A549 (cell line): ENCODE measurements at regions not wholly inside any gene's neighbourhood (a gene's known extent, or its start where the extent isn't known, plus 50 kb on each side); places are given as distances from the start of the nearest gene placed in this dataset.

Source experiments
- ATAC-seq, 2 experiments: fragments of 200-7000 bp in 1 of 2; fragments of >200 bp in 1 of 2; cut with Nextera tagmentation in 1 of 2; cut with Tn5 transposase in 1 of 2; 3 replicates each; pipeline versions ENCODE4 v1.8.0 to v1.9.1; 2018 to 2020; ENCODE audit warnings: mild to moderate bottlenecking in 1 of 2, moderate library complexity in 1 of 2
- CTCF ChIA-PET: fragments of 300-600 bp; sonication (Branson Sonifier 250); formaldehyde crosslinking; extraction: SDS; loops from one replicate; lab custom pipeline; 2021; ENCODE audit warnings: antibody characterized with exemption, inconsistent platforms; lab: Yijun Ruan, JAX
- POLR2A ChIA-PET: fragments of 350-600 bp; formaldehyde crosslinking; extraction: SDS; loops from one replicate; lab custom pipeline; 2021; ENCODE audit warnings: antibody characterized with exemption, inconsistent platforms; lab: Yijun Ruan, JAX
- DNase-seq, 2 experiments: peaks; one replicate each; pipeline versions ENCODE4 v3.0.0 to v3.0.0-alpha.2; 2011 to 2016; ENCODE audit warnings: low read depth in 1 of 2, low spot score in 1 of 2
- FAIRE-seq: peaks from 2 replicates; lab custom pipeline; 2011; peaks lifted over from hg19 to GRCh38; lab: Jason Lieb, UNC
- H3K27ac ChIP-seq, 2 experiments: fragments of >200 bp; sonication (Bioruptor Twin); formaldehyde crosslinking; 3 replicates each; pipeline ENCODE4 v1.5.1; 2016 to 2017
- H3K4me1 ChIP-seq: fragments of >200 bp; sonication (Bioruptor Twin); formaldehyde crosslinking; 3 replicates; pipeline ENCODE4 v1.6.1; 2016
- H3K4me2 ChIP-seq: fragments of >200 bp; sonication (Bioruptor Twin); formaldehyde crosslinking; 3 replicates; pipeline ENCODE4 v1.6.1; 2016
- H3K4me3 ChIP-seq: fragments of >200 bp; sonication (Bioruptor Twin); formaldehyde crosslinking; 3 replicates; pipeline ENCODE4 v1.5.1; 2016
- H3K9me3 ChIP-seq: fragments of >200 bp; sonication (Bioruptor Twin); formaldehyde crosslinking; 3 replicates; pipeline ENCODE4 v1.6.1; 2016
- CBX8 ChIP-seq: fragments of 200-600 bp; sonication (generic); IDR thresholded peaks from 2 replicates; pipeline ENCODE4 v1.6.1; 2016
- CHD2 ChIP-seq: fragments of 150-350 bp; IDR thresholded peaks from 2 replicates; pipeline ENCODE4 v1.6.1; 2014; ENCODE audit warnings: low read length; ENCODE audit not compliant: partially characterized antibody
- CHD4 ChIP-seq: fragments of 200-600 bp; sonication (generic); IDR thresholded peaks from 2 replicates; pipeline ENCODE4 v1.6.1; 2016; ENCODE audit warnings: antibody characterized with exemption, mild to moderate bottlenecking, borderline replicate concordance
- CTCF ChIP-seq: fragments of >200 bp; sonication (Bioruptor Twin); formaldehyde crosslinking; IDR thresholded peaks from 3 replicates; pipeline ENCODE4 v1.5.1; 2016
- EHF ChIP-seq: fragments of 250-450 bp; sonication (Bioruptor Pico); IDR thresholded peaks from 2 replicates; pipeline ENCODE4 v1.5.0; 2020; ENCODE audit warnings: mild to moderate bottlenecking
- EHMT2 ChIP-seq: fragments of 200-600 bp; sonication (generic); IDR thresholded peaks from 2 replicates; pipeline ENCODE4 v1.6.1; 2016; ENCODE audit warnings: antibody characterized with exemption, low read depth, mild to moderate bottlenecking, moderate library complexity
- ELK1 ChIP-seq: fragments of 150-350 bp; IDR thresholded peaks from 2 replicates; pipeline ENCODE4 v1.6.1; 2014; ENCODE audit warnings: low read depth, mild to moderate bottlenecking, low read length
- ESRRA ChIP-seq: fragments of 150-350 bp; IDR thresholded peaks from 2 replicates; pipeline ENCODE4 v1.6.1; 2014; ENCODE audit warnings: mild to moderate bottlenecking, low read length, borderline replicate concordance
- FOSB ChIP-seq: fragments of 250-450 bp; sonication (Bioruptor Pico); IDR thresholded peaks from 2 replicates; pipeline ENCODE4 v1.5.0; 2020; ENCODE audit warnings: mild to moderate bottlenecking, moderate library complexity
- FOSL2 ChIP-seq, 2 experiments: fragments of 450-650 bp in 1 of 2; fragments of >200 bp in 1 of 2; sonication (Bioruptor Twin) in 1 of 2; formaldehyde crosslinking; IDR thresholded peaks; 2 replicates each; pipeline versions ENCODE4 v1.5.0 to v1.6.1; 2016 to 2020; ENCODE audit warnings: mild to moderate bottlenecking in 1 of 2, moderate library complexity in 1 of 2
- HES2 ChIP-seq: fragments of >200 bp; sonication (Bioruptor Twin); formaldehyde crosslinking; IDR thresholded peaks from 2 replicates; pipeline ENCODE4 v1.6.1; 2016
- HOXA7 ChIP-seq: fragments of 250-450 bp; sonication (Bioruptor Pico); IDR thresholded peaks from 2 replicates; pipeline ENCODE4 v1.5.0; 2020; ENCODE audit warnings: mild to moderate bottlenecking, moderate library complexity
- HOXB5 ChIP-seq: fragments of 250-450 bp; sonication (Bioruptor Pico); IDR thresholded peaks from 2 replicates; pipeline ENCODE4 v1.5.0; 2020; ENCODE audit warnings: mild to moderate bottlenecking, moderate library complexity
- JUN ChIP-seq, 2 experiments: fragments of >200 bp; sonication (Bioruptor Twin); formaldehyde crosslinking; IDR thresholded peaks; 2 replicates in 1 of 2; 3 replicates in 1 of 2; pipeline ENCODE4 v1.6.1; 2016 to 2017
- KDM1A ChIP-seq: fragments of 200-600 bp; sonication (generic); IDR thresholded peaks from 2 replicates; pipeline ENCODE4 v1.6.1; 2016; ENCODE audit warnings: low read depth, mild to moderate bottlenecking
- KDM5A ChIP-seq: fragments of 200-600 bp; sonication (generic); IDR thresholded peaks from 2 replicates; pipeline ENCODE4 v1.6.1; 2016; ENCODE audit warnings: antibody characterized with exemption, mild to moderate bottlenecking
- MAX ChIP-seq: IDR thresholded peaks from 2 replicates; pipeline ENCODE4 v1.6.1; 2012
- MYC ChIP-seq: IDR thresholded peaks from 2 replicates; pipeline ENCODE4 v1.6.1; 2012; ENCODE audit warnings: mild to moderate bottlenecking, inconsistent platforms, low read length, improper control_type of control experiment, borderline replicate concordance
- NR3C1 ChIP-seq: fragments of >200 bp; sonication (Bioruptor Twin); formaldehyde crosslinking; IDR thresholded peaks from 3 replicates; pipeline ENCODE4 v1.6.1; 2017
- PBX3 ChIP-seq: IDR thresholded peaks from 2 replicates; pipeline ENCODE4 v1.6.1; 2012
- RAD21 ChIP-seq, 2 experiments: fragments of >200 bp in 1 of 2; sonication (Bioruptor Twin) in 1 of 2; formaldehyde crosslinking in 1 of 2; IDR thresholded peaks in 1 of 2; conservative IDR thresholded peaks in 1 of 2; 2 replicates in 1 of 2; 3 replicates in 1 of 2; pipeline ENCODE4 v1.6.1; 2012 to 2018; ENCODE audit warnings: inconsistent platforms in 1 of 2
- RARB ChIP-seq: fragments of 250-450 bp; sonication (Bioruptor Pico); IDR thresholded peaks from 2 replicates; pipeline ENCODE4 v1.8.0; 2021; ENCODE audit warnings: mild to moderate bottlenecking, moderate library complexity
- RCOR1 ChIP-seq: fragments of 150-350 bp; IDR thresholded peaks from 2 replicates; pipeline ENCODE4 v1.6.1; 2014; ENCODE audit warnings: antibody characterized with exemption, low read length, low read depth
- SMC3 ChIP-seq: fragments of >200 bp; sonication (Bioruptor Twin); formaldehyde crosslinking; IDR thresholded peaks from 3 replicates; pipeline ENCODE4 v1.6.1; 2018; ENCODE audit warnings: inconsistent platforms
- SREBF2 ChIP-seq: fragments of 450-650 bp; IDR thresholded peaks from 2 replicates; pipeline ENCODE4 v1.6.1; 2014; ENCODE audit warnings: mild to moderate bottlenecking, moderate library complexity
- TP53 ChIP-seq: fragments of 250-450 bp; sonication (Bioruptor Pico); IDR thresholded peaks from 2 replicates; pipeline ENCODE4 v1.5.0; 2021; ENCODE audit warnings: mild to moderate bottlenecking, moderate library complexity
- ZFP36 ChIP-seq: fragments of 450-650 bp; IDR thresholded peaks from 2 replicates; pipeline ENCODE4 v1.6.1; 2014; ENCODE audit warnings: borderline replicate concordance; ENCODE audit not compliant: partially characterized antibody
- WGBS: methylation state at CpG from one replicate; pipeline ENCODE4 v1.1.6; 2017; ENCODE audit errors: missing lambda C conversion rate; 5-methylcytosine and 5-hydroxymethylcytosine counted together

GRCh38 chr5:164000819-164001218 lies 495.4 kb downstream of the MAT2B start:
- ATAC-seq (no peak), DNase-seq (no peak), FAIRE-seq (no peak)
- H3K4me1 ChIP-seq = no peaks in the 10 kb centered on the region
- ChIA-PET CTCF (interaction anchor here (0.9 kb wide), 1 partner anchor 12 kb away, joined by 3 read pairs; no protein-coding TSS in a partner anchor), POLR2A (no interaction called here)
- H3K4me2 ChIP-seq = no peak overlapping the region
- TF ChIP-seq CHD4 (no peak), SREBF2 (no peak), ELK1 (no peak), NR3C1 (no peak)
- no peak overlapping the region for H3K4me3 ChIP-seq
- no peak overlapping the region for H3K27ac ChIP-seq
- 21% methylated on average over 3 of the region's 3 CpGs for WGBS
- no peaks in the 10 kb centered on the region for H3K9me3 ChIP-seq

- Histone ChIP-seq H3K4me3 (no peak overlapping the region), H3K9me3 (no peaks in the 10 kb centered on the region), H3K4me2 (no peak overlapping the region), H3K4me1 (no peaks in the 10 kb centered on the region), H3K27ac (no peak overlapping the region)
- DNase-seq (no peak), ATAC-seq (no peak), FAIRE-seq (no peak)
- POLR2A ChIA-PET = no interaction called here
- no peak for TF ChIP-seq RAD21 (conservative IDR thresholded peaks at IDR 0.05 in 1 of 2, IDR thresholded peaks at IDR 0.05 in 1 of 2)
- no peak for TF ChIP-seq JUN (IDR thresholded peaks at IDR 0.05)
- no peak for TF ChIP-seq KDM1A
- no peak for TF ChIP-seq HES2
- no peak for TF ChIP-seq MYC
- TF ChIP-seq EHMT2 = no peak
- TF ChIP-seq TP53 (CRISPR knock-in tag) = no peak
- no peak for TF ChIP-seq CTCF
- no peak for TF ChIP-seq RCOR1
- no peak for TF ChIP-seq ZFP36
- TF ChIP-seq RARB (CRISPR knock-in tag) = no peak
- TF ChIP-seq KDM5A = no peak
- no peak for TF ChIP-seq CBX8
- no peak for TF ChIP-seq ESRRA
- WGBS = 3% methylated on average over 3 of the region's 3 CpGs
- CTCF ChIA-PET = interaction anchor here (1.6 kb wide), 1 partner anchor 10 kb away, joined by 6 read pairs; no protein-coding TSS in a partner anchor
Observed at GRCh38 chr5:164002214-164002613, 496.8 kb downstream of the MAT2B start.

GRCh38 chr5:164002628-164003027 lies 497.2 kb downstream of the MAT2B start:
- WGBS = 3% methylated on average over 3 of the region's 3 CpGs
- FAIRE-seq (no peak), ATAC-seq (no peak)

More at GRCh38 chr5:164002628-164003027, 497.2 kb downstream of the MAT2B start:
- no peaks in the 10 kb centered on the region for H3K4me1 ChIP-seq
- no peak overlapping the region for H3K27ac ChIP-seq
- TF ChIP-seq HOXA7 (CRISPR knock-in tag) (no peak), HES2 (no peak), HOXB5 (no peak), EHF (no peak), EHMT2 (no peak), MAX (no peak), SMC3 (no peak), CHD4 (no peak), MYC (no peak), FOSL2 (IDR thresholded peaks at IDR 0.05) (no peak), FOSL2 (CRISPR knock-in tag; IDR thresholded peaks at IDR 0.05) (no peak), RCOR1 (no peak), FOSB (CRISPR knock-in tag) (no peak), PBX3 (no peak), CHD2 (no peak)
- ChIA-PET POLR2A (no interaction called here), CTCF (interaction anchor here (1.6 kb wide), 1 partner anchor 10 kb away, joined by 6 read pairs; no protein-coding TSS in a partner anchor)
- H3K9me3 ChIP-seq = no peaks in the 10 kb centered on the region
- no peak overlapping the region for H3K4me3 ChIP-seq
- DNase-seq = no peak
- H3K4me2 ChIP-seq = no peak overlapping the region
